Brain microvascular endothelial cell (primary cell): ENCODE measurements at regions not wholly inside any gene's neighbourhood (a gene's known extent, or its start where the extent isn't known, plus 50 kb on each side); places are given as distances from the start of the nearest gene placed in this dataset.
"Not testable (repeated sequence)": the region's sequence is repeated elsewhere in the genome, so short reads cannot be mapped to it uniquely, and the experiment has no call there.

Experiments used
- DNase-seq: peaks from one replicate; pipeline ENCODE4 v3.0.0-alpha.2; 2020
- H3K27ac ChIP-seq: fragments of 250-450 bp; sonication (Bioruptor Pico); 2 replicates; pipeline ENCODE4 v1.5.1; 2020; ENCODE audit warnings: mild to moderate bottlenecking, moderate library complexity
- H3K27me3 ChIP-seq: fragments of 250-450 bp; sonication (Bioruptor Pico); replicated peaks from 2 replicates; pipeline ENCODE4 v1.5.1; 2020; ENCODE audit warnings: mild to moderate bottlenecking
- H3K36me3 ChIP-seq: fragments of 250-450 bp; sonication (Bioruptor Pico); replicated peaks from 2 replicates; pipeline ENCODE4 v1.5.1; 2020; ENCODE audit warnings: mild to moderate bottlenecking
- H3K4me3 ChIP-seq: 2 replicates; pipeline ENCODE4 v1.5.1; 2011; ENCODE audit warnings: low read depth, mild to moderate bottlenecking, control low read depth, low read length, moderate library complexity
- in situ Hi-C: cut with HindIII; loops from 2 replicates; pipeline ENCODE4 v1.10.0; 2017; ENCODE audit warnings: low sequenced_read_pairs, low pct_ligation_motif_present
- TF ChIP-seq, protein P1 (sequence below): IDR thresholded peaks from 2 replicates; pipeline ENCODE4 v1.5.1; 2011; ENCODE audit warnings: low read depth, mild to moderate bottlenecking, moderate library complexity, low read length, control low read depth, inconsistent platforms; ENCODE audit errors: missing control alignments

- Histone ChIP-seq H3K36me3 (no peaks in the 10 kb centered on the region), H3K27me3 (no peaks in the 10 kb centered on the region), H3K27ac (no peak overlapping the region), H3K4me3 (no peak overlapping the region)
- TF ChIP-seq, protein P1, sequence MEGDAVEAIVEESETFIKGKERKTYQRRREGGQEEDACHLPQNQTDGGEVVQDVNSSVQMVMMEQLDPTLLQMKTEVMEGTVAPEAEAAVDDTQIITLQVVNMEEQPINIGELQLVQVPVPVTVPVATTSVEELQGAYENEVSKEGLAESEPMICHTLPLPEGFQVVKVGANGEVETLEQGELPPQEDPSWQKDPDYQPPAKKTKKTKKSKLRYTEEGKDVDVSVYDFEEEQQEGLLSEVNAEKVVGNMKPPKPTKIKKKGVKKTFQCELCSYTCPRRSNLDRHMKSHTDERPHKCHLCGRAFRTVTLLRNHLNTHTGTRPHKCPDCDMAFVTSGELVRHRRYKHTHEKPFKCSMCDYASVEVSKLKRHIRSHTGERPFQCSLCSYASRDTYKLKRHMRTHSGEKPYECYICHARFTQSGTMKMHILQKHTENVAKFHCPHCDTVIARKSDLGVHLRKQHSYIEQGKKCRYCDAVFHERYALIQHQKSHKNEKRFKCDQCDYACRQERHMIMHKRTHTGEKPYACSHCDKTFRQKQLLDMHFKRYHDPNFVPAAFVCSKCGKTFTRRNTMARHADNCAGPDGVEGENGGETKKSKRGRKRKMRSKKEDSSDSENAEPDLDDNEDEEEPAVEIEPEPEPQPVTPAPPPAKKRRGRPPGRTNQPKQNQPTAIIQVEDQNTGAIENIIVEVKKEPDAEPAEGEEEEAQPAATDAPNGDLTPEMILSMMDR, result no peak
- in situ Hi-C loops, result no loop called here
- no peak for DNase-seq
These were observed 991.2 kb upstream of the ACO1 start for GRCh38 chr9:31393240-31393639.

DNA sequence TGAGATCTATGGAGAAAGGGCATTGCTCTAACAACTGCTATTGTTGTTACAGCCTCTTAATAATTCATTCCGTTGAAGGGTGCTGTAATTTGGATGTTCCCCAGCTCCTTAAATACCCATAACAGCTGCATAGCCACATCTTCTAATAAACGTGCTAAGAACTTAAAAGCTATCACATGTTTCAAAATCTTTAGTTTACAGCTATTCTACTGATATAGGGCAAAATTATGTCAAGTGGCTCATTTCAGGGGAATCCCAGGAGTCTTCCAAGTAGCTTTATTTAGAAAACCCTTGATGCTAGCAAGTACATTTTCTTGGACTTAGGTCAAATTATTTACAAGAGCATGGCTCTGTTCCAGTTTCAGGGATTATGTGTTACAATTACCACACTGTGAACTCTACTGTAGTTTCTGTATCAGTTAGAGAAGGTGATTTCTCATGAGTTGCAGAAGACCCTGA, 990.4 kb upstream of the ACO1 start:
- H3K4me3 ChIP-seq, result no peak overlapping the region
- peak overlapping the region; percentile 21 for H3K27ac ChIP-seq
- TF ChIP-seq, protein P1, result no peak
- H3K27me3 ChIP-seq, result no peaks in the 10 kb centered on the region
- H3K36me3 ChIP-seq, result no peaks in the 10 kb centered on the region
- DNase-seq, result peak; percentile 14
- in situ Hi-C loops, result no loop called here

DNA sequence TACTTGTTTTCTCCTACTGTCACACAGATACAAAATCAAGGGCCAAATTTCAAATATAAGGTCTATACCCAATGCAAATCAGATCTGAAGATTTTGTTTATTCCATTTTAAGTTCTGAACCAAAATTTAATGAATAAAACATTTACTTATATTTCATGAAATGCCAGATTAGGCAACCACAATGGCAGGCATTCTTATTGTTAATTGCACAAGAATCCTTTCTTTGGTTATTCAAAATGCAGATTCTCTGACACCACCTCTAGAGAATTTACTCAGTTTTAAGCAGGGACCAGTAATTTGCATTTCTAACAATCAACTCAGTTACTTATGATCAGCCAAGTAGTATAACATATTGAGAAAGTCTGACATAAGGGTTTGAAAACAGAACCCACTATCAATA, 972.4 kb upstream of the ACO1 start:
- Histone ChIP-seq H3K4me3 (no peak overlapping the region), H3K36me3 (no peaks in the 10 kb centered on the region), H3K27ac (no peak overlapping the region), H3K27me3 (no peaks in the 10 kb centered on the region)
- TF ChIP-seq, protein P1, result no peak
- in situ Hi-C loops, result no loop called here
- no peak for DNase-seq

- Histone ChIP-seq H3K36me3 (no peaks in the 10 kb centered on the region), H3K4me3 (no peak overlapping the region), H3K27ac (no peak overlapping the region), H3K27me3 (no peaks in the 10 kb centered on the region)
- in situ Hi-C loops, result no loop called here
- TF ChIP-seq, protein P1, result no peak
- no peak for DNase-seq
These were observed 969.3 kb upstream of the ACO1 start for GRCh38 chr9:31415164-31415563.

- TF ChIP-seq, protein P1, result no peak
- in situ Hi-C loops, result no loop called here
- no peak overlapping the region for H3K27ac ChIP-seq
These were observed 966.0 kb upstream of the ACO1 start for GRCh38 chr9:31418419-31418818.

DNA sequence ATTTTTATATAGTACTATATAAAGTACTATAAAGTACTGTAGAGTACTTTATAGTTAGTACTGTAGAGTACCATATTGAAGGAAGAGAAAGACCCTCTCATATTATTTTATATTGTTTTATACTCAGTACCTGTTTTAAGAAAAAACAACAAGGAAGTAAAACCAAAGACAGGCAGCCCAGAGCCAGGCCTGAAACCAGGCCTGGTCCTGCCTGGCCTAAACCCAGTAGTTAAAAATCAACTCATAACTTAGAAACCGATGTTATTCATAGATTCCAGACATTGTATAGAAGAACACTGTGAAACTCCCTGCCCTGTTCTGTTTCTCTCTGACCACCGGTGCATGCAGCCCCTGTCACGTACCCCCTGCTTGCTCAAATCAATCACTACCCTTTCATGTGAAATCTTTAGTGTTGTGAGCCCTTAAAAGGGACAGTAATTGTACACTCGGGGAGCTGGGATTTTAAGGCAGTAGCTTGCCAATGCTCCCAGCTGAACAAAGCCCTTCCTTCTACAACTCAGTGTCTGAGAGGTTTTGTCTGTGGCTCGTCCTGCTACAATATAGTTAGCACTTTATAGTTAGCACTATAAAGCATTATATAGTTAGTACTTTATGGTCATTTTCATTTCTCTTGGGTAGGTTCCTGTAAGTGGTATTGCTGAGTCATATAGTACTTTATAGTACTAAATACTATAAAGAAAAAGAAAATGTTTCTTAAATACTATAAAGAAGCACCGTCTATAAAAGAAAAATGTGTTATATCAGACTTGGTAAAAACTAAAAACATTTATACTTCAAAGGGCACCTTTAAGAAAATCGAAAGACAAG, 940.6 kb upstream of the ACO1 start:
- in situ Hi-C loops, DNase-seq, H3K4me3 ChIP-seq, H3K27ac ChIP-seq, H3K36me3 ChIP-seq, H3K27me3 ChIP-seq: not testable (repeated sequence)

More at GRCh38 chr9:31418419-31418818, 966.0 kb upstream of the ACO1 start:
- H3K27me3 ChIP-seq, result no peaks in the 10 kb centered on the region
- no peak overlapping the region for H3K4me3 ChIP-seq
- H3K36me3 ChIP-seq, result no peaks in the 10 kb centered on the region
- no peak for DNase-seq
